H1 (cell line): ENCODE measurements at regions not wholly inside any gene's neighbourhood (a gene's known extent, or its start where the extent isn't known, plus 50 kb on each side); places are given as distances from the start of the nearest gene placed in this dataset.

ENCODE experiments used
- CTCF ChIA-PET: fragments of 300-600 bp; sonication (Branson Sonifier 250); formaldehyde crosslinking; loops from one replicate; lab custom pipeline; 2021; ENCODE audit not compliant: partially characterized antibody; lab: Charles Lee
- POLR2A ChIA-PET: fragments of 300-600 bp; sonication (Branson Sonifier 250); formaldehyde crosslinking; loops from one replicate; lab custom pipeline; 2021; ENCODE audit warnings: inconsistent platforms; ENCODE audit not compliant: partially characterized antibody; lab: Charles Lee
- DNase-seq, 2 experiments: peaks; one replicate each; pipeline versions ENCODE4 v3.0.0 to v3.0.0-alpha.2; 2010 to 2022; ENCODE audit warnings: low spot score in 2 of 2, low read depth in 1 of 2, mixed read lengths in 1 of 2
- FAIRE-seq: peaks from 2 replicates; lab custom pipeline; 2011; peaks lifted over from hg19 to GRCh38; lab: Jason Lieb, UNC
- H2AFZ ChIP-seq: 2 replicates; pipeline ENCODE4 v1.8.1; 2012; ENCODE audit warnings: low read length, inconsistent platforms
- H2AK5ac ChIP-seq: 2 replicates; pipeline ENCODE4 v1.6.1; 2013; ENCODE audit warnings: low read depth, low read length
- H2BK120ac ChIP-seq: replicated peaks from 2 replicates; pipeline ENCODE3; 2013; ENCODE audit warnings: low read depth, low read length, inconsistent platforms
- H2BK12ac ChIP-seq: 2 replicates; pipeline ENCODE4 v1.6.1; 2013; ENCODE audit warnings: low read depth, low read length
- H2BK15ac ChIP-seq: 2 replicates; pipeline ENCODE4 v1.6.1; 2013; ENCODE audit warnings: low read length
- H2BK20ac ChIP-seq: 2 replicates; pipeline ENCODE4 v1.6.1; 2013; ENCODE audit warnings: low read length
- H2BK5ac ChIP-seq: 2 replicates; pipeline ENCODE4 v1.6.1; 2013; ENCODE audit warnings: low read depth, low read length
- H3K14ac ChIP-seq: 2 replicates; pipeline ENCODE4 v1.6.1; 2013; ENCODE audit warnings: inconsistent platforms; ENCODE audit not compliant: insufficient read length
- H3K18ac ChIP-seq: 2 replicates; pipeline ENCODE4 v1.6.1; 2013; ENCODE audit warnings: low read length; ENCODE audit errors: extremely low read depth
- H3K23ac ChIP-seq: 2 replicates; pipeline ENCODE4 v1.6.1; 2013; ENCODE audit warnings: inconsistent platforms; ENCODE audit not compliant: insufficient read length
- H3K23me2 ChIP-seq: 2 replicates; pipeline ENCODE4 v1.6.1; 2013; ENCODE audit warnings: low read depth, low read length
- H3K27ac ChIP-seq: 2 replicates; pipeline ENCODE4 v1.6.1; 2011; ENCODE audit warnings: low read depth, low read length, inconsistent platforms
- H3K27me3 ChIP-seq, 4 experiments: replicated peaks in 1 of 4; 1 replicate in 1 of 4; 2 replicates in 3 of 4; pipeline versions ENCODE4 v1.6.1 to v1.8.1; 2011 to 2013; ENCODE audit warnings: low read length in 3 of 4, mild to moderate bottlenecking in 3 of 4, inconsistent platforms in 2 of 4, mixed read lengths in 2 of 4, moderate library complexity in 1 of 4; ENCODE audit not compliant: control insufficient read depth in 3 of 4, insufficient read depth in 3 of 4; ENCODE audit errors: extremely low read depth in 1 of 4
- H3K36me3 ChIP-seq, 4 experiments: 2 replicates each; pipeline versions ENCODE4 v1.6.1 to v1.8.1; 2011 to 2013; ENCODE audit warnings: mild to moderate bottlenecking in 4 of 4, low read length in 3 of 4, moderate library complexity in 2 of 4, control low read depth in 1 of 4, inconsistent platforms in 1 of 4; ENCODE audit not compliant: insufficient read depth in 4 of 4, control insufficient read depth in 2 of 4
- H3K4ac ChIP-seq: replicated peaks from 2 replicates; pipeline ENCODE3; 2013; ENCODE audit warnings: low read length, low read depth, mixed read lengths, inconsistent platforms; ENCODE audit not compliant: insufficient read length
- H3K4me1 ChIP-seq, 4 experiments: replicated peaks in 1 of 4; 1 replicate in 1 of 4; 2 replicates in 3 of 4; pipeline versions ENCODE4 v1.6.1 to v1.8.1; 2011 to 2013; ENCODE audit warnings: low read length in 3 of 4, inconsistent platforms in 2 of 4, mixed read lengths in 1 of 4; ENCODE audit not compliant: insufficient read depth in 4 of 4, control insufficient read depth in 3 of 4
- H3K4me2 ChIP-seq, 2 experiments: 2 replicates each; pipeline versions ENCODE4 v1.6.1 to v1.8.1; 2011 to 2013; ENCODE audit warnings: low read depth in 2 of 2, low read length in 2 of 2, control low read depth in 1 of 2, inconsistent platforms in 1 of 2, mild to moderate bottlenecking in 1 of 2; ENCODE audit not compliant: insufficient read depth in 1 of 2
- H3K4me3 ChIP-seq, 4 experiments: fragments of 200-600, 300-600 bp in 1 of 4; sonication (generic), shearing (Covaris generic), sonication (Bioruptor Twin) in 1 of 4; 2 replicates each; pipeline versions ENCODE4 v1.5.1 to v1.8.1; 2011 to 2016; ENCODE audit warnings: low read length in 4 of 4, low read depth in 3 of 4, control low read depth in 2 of 4, inconsistent platforms in 2 of 4, mild to moderate bottlenecking in 2 of 4, mixed read lengths in 1 of 4, moderate library complexity in 1 of 4; ENCODE audit not compliant: insufficient read depth in 2 of 4; ENCODE audit errors: extremely low read depth in 1 of 4
- H3K56ac ChIP-seq: replicated peaks from 2 replicates; pipeline ENCODE3; 2013; ENCODE audit warnings: low read depth, mild to moderate bottlenecking, mixed read lengths, low read length, inconsistent platforms; ENCODE audit not compliant: insufficient read length
- H3K79me1 ChIP-seq: 2 replicates; pipeline ENCODE4 v1.6.1; 2013; ENCODE audit warnings: low read depth, low read length, control low read depth
- H3K79me2 ChIP-seq, 2 experiments: 2 replicates each; pipeline versions ENCODE4 v1.6.1 to v1.8.1; 2012 to 2013; ENCODE audit warnings: low read length in 2 of 2, mild to moderate bottlenecking in 2 of 2, inconsistent platforms in 1 of 2; ENCODE audit not compliant: insufficient read depth in 2 of 2, control insufficient read depth in 1 of 2
- H3K9ac ChIP-seq, 4 experiments: replicated peaks in 1 of 4; 1 replicate in 1 of 4; 2 replicates in 3 of 4; pipeline versions ENCODE4 v1.6.1 to v1.8.1; 2011 to 2013; ENCODE audit warnings: low read depth in 3 of 4, low read length in 3 of 4, control low read depth in 2 of 4, mild to moderate bottlenecking in 2 of 4, moderate library complexity in 2 of 4, inconsistent platforms in 1 of 4; ENCODE audit errors: extremely low read depth in 1 of 4
- H3K9me3 ChIP-seq, 2 experiments: 2 replicates each; pipeline versions ENCODE4 v1.6.1 to v1.8.1; 2012 to 2013; ENCODE audit warnings: mild to moderate bottlenecking in 2 of 2, moderate library complexity in 2 of 2, control low read depth in 1 of 2, inconsistent platforms in 1 of 2, low read depth in 1 of 2, low read length in 1 of 2, mixed read lengths in 1 of 2; ENCODE audit not compliant: insufficient read depth in 2 of 2
- H4K20me1 ChIP-seq, 2 experiments: replicated peaks in 1 of 2; 2 replicates each; pipeline versions ENCODE3 to v1.8.1; 2011 to 2013; ENCODE audit warnings: inconsistent platforms in 2 of 2, low read length in 2 of 2, mild to moderate bottlenecking in 1 of 2; ENCODE audit not compliant: insufficient read depth in 2 of 2, control insufficient read depth in 1 of 2
- H4K5ac ChIP-seq: 2 replicates; pipeline ENCODE4 v1.6.1; 2013; ENCODE audit warnings: low read length, low read depth, mixed read lengths, inconsistent platforms; ENCODE audit not compliant: insufficient read length
- H4K8ac ChIP-seq: 2 replicates; pipeline ENCODE4 v1.8.0; 2013; ENCODE audit warnings: mild to moderate bottlenecking, moderate library complexity, low read length, inconsistent platforms; ENCODE audit not compliant: insufficient read depth; ENCODE audit errors: extremely low read depth
- H4K91ac ChIP-seq: replicated peaks from 2 replicates; pipeline ENCODE3; 2013; ENCODE audit warnings: low read length, mixed read lengths, inconsistent platforms; ENCODE audit not compliant: insufficient read length
- CHD1 ChIP-seq: IDR thresholded peaks from 2 replicates; pipeline ENCODE4 v1.6.1; 2012; ENCODE audit warnings: low read depth, low read length, improper control_type of control experiment
- CTBP2 ChIP-seq: IDR thresholded peaks from 2 replicates; pipeline ENCODE4 v1.7.0; 2011; ENCODE audit warnings: borderline replicate concordance, mild to moderate bottlenecking, moderate library complexity, mixed read lengths, low read length; ENCODE audit not compliant: insufficient read depth, insufficient read length
- EZH2 ChIP-seq: fragments of 200-600 bp; sonication (generic); IDR thresholded peaks from 2 replicates; pipeline ENCODE4 v1.7.1; 2012; ENCODE audit warnings: low read depth, mild to moderate bottlenecking, moderate library complexity, low read length, inconsistent platforms; ENCODE audit not compliant: severe bottlenecking
- KDM1A ChIP-seq: fragments of 200-600, 300-600 bp; sonication (generic); IDR thresholded peaks from 2 replicates; pipeline ENCODE4 v1.7.1; 2016; ENCODE audit warnings: mild to moderate bottlenecking, low read length, borderline replicate concordance
- RBBP5 ChIP-seq: IDR thresholded peaks from 2 replicates; pipeline ENCODE4 v1.7.1; 2012; ENCODE audit warnings: low read depth, mild to moderate bottlenecking, inconsistent platforms, low read length, moderate library complexity, borderline replicate concordance
- SAP30 ChIP-seq: fragments of 300-600 bp; sonication (generic); IDR thresholded peaks from 2 replicates; pipeline ENCODE4 v1.7.1; 2012; ENCODE audit warnings: low read length, moderate library complexity, mild to moderate bottlenecking, inconsistent platforms; ENCODE audit not compliant: insufficient read depth, insufficient replicate concordance
- SIN3A ChIP-seq, 2 experiments: IDR thresholded peaks in 1 of 2; conservative IDR thresholded peaks in 1 of 2; 2 replicates each; pipeline ENCODE4 v1.6.1; 2011 to 2012; ENCODE audit warnings: low read length in 2 of 2, improper control_type of control experiment in 1 of 2, low read depth in 1 of 2, mild to moderate bottlenecking in 1 of 2
- SP1 ChIP-seq: IDR thresholded peaks from 2 replicates; pipeline ENCODE4 v1.6.1; 2011; ENCODE audit warnings: low read depth, low read length
- YY1 ChIP-seq: IDR thresholded peaks from 2 replicates; pipeline ENCODE4 v1.6.1; 2011; ENCODE audit warnings: low read depth, mild to moderate bottlenecking, low read length
- ZNF274 ChIP-seq: IDR thresholded peaks from 2 replicates; pipeline ENCODE4 v1.7.0; 2012; ENCODE audit warnings: low read length, borderline replicate concordance; ENCODE audit errors: extremely low read depth
- WGBS, 2 experiments: shearing (Covaris generic) in 1 of 2; methylation state at CpG; one replicate each; pipeline versions ENCODE4 v1.1.6 to v1.1.7; 2013 to 2015; ENCODE audit warnings: low lambda C conversion rate in 2 of 2, mixed read lengths in 2 of 2, inconsistent platforms in 1 of 2, low coverage in 1 of 2, missing lambda C conversion rate in 1 of 2; ENCODE audit not compliant: insufficient replicate concordance in 2 of 2, insufficient coverage in 1 of 2, insufficient read length in 1 of 2; ENCODE audit errors: extremely low coverage in 1 of 2, missing lambda C conversion rate in 1 of 2; 5-methylcytosine and 5-hydroxymethylcytosine counted together

GRCh38 chr10:58972576-58973234 is 203.7 kb upstream of the PHYHIPL start:
- Histone ChIP-seq H3K27me3 (peaks cover 0 to 9% (median 5%) of the 10 kb centered on the region in 4 experiments; a peak in 4 of 7 replicates), H3K4me3 (no peak overlapping the region), H2AK5ac (no peak overlapping the region), H3K4me2 (no peak overlapping the region), H3K27ac (no peak overlapping the region), H3K4ac (no peak overlapping the region), H3K18ac (no peak overlapping the region), H3K9ac (no peak overlapping the region), H2BK20ac (no peak overlapping the region), H3K36me3 (no peaks in the 10 kb centered on the region), H3K56ac (no peak overlapping the region), H4K8ac (no peak overlapping the region), H3K79me2 (no peaks in the 10 kb centered on the region), H2BK120ac (no peak overlapping the region), H3K14ac (no peak overlapping the region), H3K23me2 (peaks cover 2% of the 10 kb centered on the region; the same call in 1 of the 2 replicates), H4K91ac (no peak overlapping the region), H2AFZ (no peak overlapping the region), H3K79me1 (no peaks in the 10 kb centered on the region), H4K20me1 (no peaks in the 10 kb centered on the region), H2BK5ac (no peak overlapping the region), H2BK12ac (no peak overlapping the region), H4K5ac (no peak overlapping the region), H3K4me1 (peaks cover 0 to 10% (median under 1%) of the 10 kb centered on the region in 4 experiments; a peak in 3 of 7 replicates), H3K23ac (no peak overlapping the region), H2BK15ac (no peak overlapping the region), H3K9me3 (no peaks in the 10 kb centered on the region)
- ChIA-PET CTCF (no interaction called here), POLR2A (no interaction called here)
- no peak for TF ChIP-seq KDM1A
- no peak for TF ChIP-seq SAP30
- TF ChIP-seq RBBP5, result no peak
- TF ChIP-seq SP1, result no peak
- TF ChIP-seq SIN3A (conservative IDR thresholded peaks at IDR 0.05 in 1 of 2, IDR thresholded peaks at IDR 0.05 in 1 of 2; ENCODE audit: low read depth in 1 of 2, low read length in 2 of 2), result no peak
- TF ChIP-seq ZNF274, result no peak
- TF ChIP-seq CHD1, result no peak
- no peak for TF ChIP-seq EZH2
- no peak for TF ChIP-seq CTBP2
- no peak for TF ChIP-seq YY1
- no peak for DNase-seq
- WGBS, 2 experiments, result 68% methylated on average over 2 of the region's 2 CpGs; no CpG with 5 or more reads in 1 of the 2 experiments
- no peak for FAIRE-seq
